Left kidney (tissue), 1 donor: ENCODE measurements at regions not wholly inside any gene's neighbourhood (a gene's known extent, or its start where the extent isn't known, plus 50 kb on each side); places are given as distances from the start of the nearest gene placed in this dataset.

Experiments
- DNase-seq: peaks from one replicate; pipeline ENCODE4 v3.0.0-alpha.2; 2013

GRCh38 chr6:95784019-95784418 is 206.7 kb downstream of the MANEA start:
- DNase-seq = no peak

GRCh38 chr6:95784869-95785268 is 207.5 kb downstream of the MANEA start:
- DNase-seq = no peak

DNA sequence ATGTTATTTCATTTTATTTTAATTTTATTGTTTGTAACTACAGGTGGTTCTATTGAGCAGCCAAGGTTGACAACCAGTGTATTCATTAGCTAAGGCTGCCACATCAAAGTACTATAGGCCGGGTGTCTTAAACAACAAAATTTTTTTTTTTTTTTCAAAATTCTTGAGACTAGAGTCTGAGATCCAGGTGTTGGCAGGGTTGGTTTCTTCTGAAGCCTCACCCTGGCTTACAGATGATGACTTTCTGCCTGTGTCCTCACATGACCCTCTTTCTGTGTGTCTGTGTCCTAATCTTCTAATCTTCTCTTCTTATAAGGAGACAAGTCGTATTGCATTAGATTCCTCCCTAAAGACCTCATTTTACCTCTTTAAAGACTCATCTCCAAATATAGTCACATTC is 208.4 kb downstream of the MANEA start:
- DNase-seq = no peak

- no peak for DNase-seq
These were observed 209.5 kb downstream of the MANEA start for GRCh38 chr6:95786802-95787201.

- no peak for DNase-seq
These were observed 213.5 kb downstream of the MANEA start for GRCh38 chr6:95790787-95791186.

GRCh38 chr6:95794749-95795148 is 217.4 kb downstream of the MANEA start:
- no peak for DNase-seq

DNA sequence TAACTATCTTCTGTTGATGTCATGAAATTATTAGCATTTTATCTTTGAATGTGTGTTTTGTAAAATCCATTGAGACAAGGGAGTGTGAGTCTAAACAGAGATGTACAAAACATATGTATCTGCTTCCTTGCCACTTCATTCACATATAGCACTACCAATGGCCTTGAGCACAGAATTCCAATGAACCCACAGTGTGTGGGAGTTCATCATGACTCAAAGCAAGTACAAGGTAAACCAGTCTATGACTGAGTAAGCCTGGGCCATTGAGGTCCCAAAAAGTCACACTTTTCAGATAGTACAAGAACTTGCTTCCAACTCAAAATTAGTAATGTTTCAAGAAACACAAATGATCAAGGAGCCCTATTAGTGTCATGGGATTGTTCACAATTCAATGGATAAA is 218.6 kb downstream of the MANEA start:
- DNase-seq = no peak

DNA sequence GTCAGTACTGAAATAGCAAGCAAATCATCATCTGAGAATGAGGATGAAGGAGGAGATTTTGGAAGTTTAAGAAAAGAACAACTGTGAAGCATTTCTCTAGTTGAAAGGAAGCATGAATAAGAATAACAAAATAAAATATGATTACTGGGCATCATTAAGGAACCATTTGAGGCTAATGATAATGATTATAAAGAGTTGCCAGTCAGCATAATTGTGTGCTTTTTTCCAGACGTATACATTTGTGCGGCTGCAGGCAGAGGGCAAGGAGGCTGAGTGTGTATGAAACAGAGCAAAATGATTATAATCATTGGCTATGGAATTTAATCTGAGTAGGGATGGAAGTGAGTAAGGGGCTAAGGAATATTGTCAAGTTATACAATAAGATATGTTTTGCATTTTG is 218.7 kb upstream of the FUT9 start:
- no peak for DNase-seq

DNA sequence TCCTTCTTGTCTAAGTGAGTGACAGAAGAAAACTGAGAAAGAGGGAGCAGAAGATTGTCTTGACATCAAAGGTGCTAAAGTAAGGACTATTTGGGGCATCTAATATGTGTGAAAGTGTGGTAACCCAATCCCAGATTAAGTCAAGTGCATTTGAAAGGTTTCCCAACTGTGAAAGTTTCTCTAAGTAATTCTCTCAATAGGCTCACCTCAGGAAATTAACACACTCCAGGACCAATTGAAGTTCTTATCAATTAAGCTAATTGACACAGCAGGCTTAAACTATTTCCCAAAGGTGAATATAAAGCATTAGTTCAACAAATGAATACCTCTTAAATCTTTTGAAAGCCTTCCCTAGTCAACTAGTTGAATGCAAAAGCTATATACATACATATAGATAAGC is 212.8 kb upstream of the FUT9 start:
- no peak for DNase-seq

DNA sequence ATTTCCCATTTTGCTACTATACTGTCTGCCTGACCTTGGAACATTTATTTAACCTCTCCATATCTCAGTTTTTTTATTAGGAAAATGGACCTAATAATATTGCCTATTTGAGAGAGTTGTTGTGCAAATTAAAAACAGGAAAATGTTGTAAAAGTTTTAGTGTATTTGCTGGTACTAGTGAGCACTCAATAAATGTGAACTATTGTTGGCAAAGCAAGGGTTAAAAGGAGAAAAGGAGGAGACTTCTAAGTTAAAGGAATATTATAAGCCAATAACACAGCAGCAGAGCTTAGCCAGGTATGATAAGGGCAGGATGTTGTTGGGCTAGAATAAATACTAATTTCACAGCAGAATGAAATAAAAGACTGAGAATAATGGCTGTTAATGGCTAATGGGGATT is 211.9 kb upstream of the FUT9 start:
- no peak for DNase-seq

GRCh38 chr6:95804847-95805541 is 210.8 kb upstream of the FUT9 start:
- no peak for DNase-seq

DNA sequence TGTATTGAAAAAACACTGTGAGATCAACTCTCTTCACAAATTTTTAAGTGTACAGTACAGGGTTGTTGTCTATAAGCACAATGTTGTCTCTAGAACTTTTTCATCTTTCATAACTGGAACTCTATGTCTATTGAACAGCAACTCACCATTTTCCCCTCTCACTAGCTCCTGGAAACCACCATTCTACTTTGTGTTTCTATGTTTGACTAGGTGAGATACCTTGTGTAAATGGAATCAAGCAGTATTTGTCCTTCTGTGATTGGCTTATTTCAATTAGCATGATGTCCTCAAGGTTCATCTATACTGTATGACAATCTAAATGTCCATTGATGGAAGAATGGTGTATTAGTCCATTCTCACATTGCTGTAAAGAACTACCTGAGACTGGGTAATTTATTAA is 210.1 kb upstream of the FUT9 start:
- no peak for DNase-seq

DNA sequence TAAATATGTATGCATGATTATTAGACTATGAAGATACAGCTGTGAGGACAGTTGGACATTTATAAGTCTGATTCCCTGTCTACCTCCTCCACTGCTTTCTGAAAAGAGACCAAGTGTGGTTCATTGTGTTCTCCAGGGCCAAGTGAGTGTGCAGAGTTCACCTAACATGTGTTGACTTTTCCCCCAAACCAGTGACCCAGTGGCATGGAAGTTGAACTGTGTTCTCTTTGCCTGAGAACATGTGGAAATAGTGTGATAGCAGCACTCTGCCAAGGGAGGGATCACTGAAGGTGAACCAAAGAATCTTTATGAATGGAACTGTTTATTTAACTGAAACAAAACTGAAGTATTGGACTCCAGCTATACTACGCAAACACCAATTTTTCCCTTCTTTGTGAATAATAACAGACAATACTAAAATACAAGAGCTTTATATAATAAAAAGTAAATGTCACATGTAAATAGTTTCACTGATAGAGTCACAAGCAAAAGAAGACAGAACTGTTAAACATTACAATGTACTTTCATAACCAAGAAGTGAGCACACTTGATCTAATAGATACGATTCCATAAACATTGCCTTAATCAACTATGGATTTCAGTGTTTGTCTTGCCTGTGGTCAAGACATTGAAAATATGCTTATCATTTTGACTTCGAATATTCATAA is 200.3 kb upstream of the FUT9 start:
- no peak for DNase-seq

- DNase-seq = no peak
These were observed 196.3 kb upstream of the FUT9 start for GRCh38 chr6:95819461-95819860.

- DNase-seq = no peak
These were observed 195.8 kb upstream of the FUT9 start for GRCh38 chr6:95819939-95820338.

GRCh38 chr6:95830859-95831557 is 184.8 kb upstream of the FUT9 start:
- DNase-seq = no peak

GRCh38 chr6:95837890-95838289 is 177.9 kb upstream of the FUT9 start:
- DNase-seq = no peak

DNA sequence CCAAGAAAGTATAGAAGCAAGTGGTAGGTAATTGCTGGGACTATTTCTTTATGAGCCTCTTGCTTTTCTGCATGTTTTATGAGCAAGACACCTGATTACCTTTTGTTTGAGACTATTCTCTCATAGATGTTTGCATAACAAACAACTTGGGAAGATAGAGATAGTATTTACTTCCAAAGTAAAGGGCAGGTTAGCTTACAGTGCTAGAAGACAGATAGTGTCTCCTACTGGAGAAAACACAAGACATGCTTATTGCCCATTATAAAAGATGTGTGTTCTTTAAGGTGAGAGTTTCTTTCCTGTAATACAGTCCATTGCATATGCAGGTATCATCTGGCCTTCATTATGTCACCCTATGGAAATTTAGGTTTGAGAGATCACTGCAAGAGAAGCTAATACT is 174.2 kb upstream of the FUT9 start:
- DNase-seq = no peak

- no peak for DNase-seq
These were observed 169.1 kb upstream of the FUT9 start for GRCh38 chr6:95846652-95847051.

DNA sequence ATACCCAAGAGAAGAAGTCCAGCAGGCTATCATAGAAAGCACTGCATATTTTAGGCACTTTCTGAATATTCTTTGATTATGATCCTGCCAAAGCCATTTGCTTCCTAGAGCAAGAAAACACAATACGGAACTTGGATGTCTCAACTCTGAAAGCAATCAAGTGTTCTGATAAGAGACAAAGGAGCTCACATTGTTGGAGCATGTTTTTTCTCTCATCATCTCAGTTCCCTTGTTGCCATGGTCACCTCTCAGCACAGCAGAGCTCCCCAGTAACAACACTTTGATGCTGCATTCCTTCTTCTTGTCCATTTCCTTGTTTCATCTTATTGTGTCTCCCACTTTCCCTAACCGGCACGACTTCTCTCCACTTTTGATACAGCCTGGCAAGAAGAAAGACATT is 168.7 kb upstream of the FUT9 start:
- no peak for DNase-seq

DNA sequence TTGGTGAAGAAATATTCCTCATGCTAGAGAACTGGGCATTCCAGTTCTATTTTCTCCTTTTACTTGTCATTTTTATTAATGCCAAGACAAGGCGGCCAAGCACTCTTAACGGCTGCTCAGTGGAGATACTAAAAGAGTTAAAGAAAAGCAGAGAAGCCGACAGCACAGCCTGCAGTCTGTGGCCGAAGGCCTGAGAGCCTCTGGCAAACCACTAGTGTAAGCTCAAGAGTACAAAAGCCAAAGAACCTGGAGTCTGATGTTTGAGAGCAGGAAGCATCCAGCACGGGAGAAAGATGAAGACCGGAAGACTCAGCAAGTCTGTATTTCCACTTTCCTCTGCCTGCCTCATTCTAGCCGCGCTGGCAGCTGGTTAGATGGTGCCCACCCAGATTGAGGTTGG is 167.1 kb upstream of the FUT9 start:
- DNase-seq = no peak

- DNase-seq = no peak
These were observed 158.9 kb upstream of the FUT9 start for GRCh38 chr6:95856876-95857364.

GRCh38 chr6:95865857-95866256 is 149.9 kb upstream of the FUT9 start:
- no peak for DNase-seq
